Activated B cell treated with CpG ODN at 0.5 μM for 24 hours (primary cell): ENCODE measurements at regions not wholly inside any gene's neighbourhood (a gene's known extent, or its start where the extent isn't known, plus 50 kb on each side); places are given as distances from the start of the nearest gene placed in this dataset.

Experiments used
- ATAC-seq: fragments of 200-7000 bp; cut with Tn5 transposase; one replicate; pipeline ENCODE4 v1.10.0; 2021; ENCODE audit warnings: low read depth, mild to moderate bottlenecking, moderate library complexity
- CTCF ChIA-PET: fragments of 350-600 bp; sonication (Branson Sonifier 250); formaldehyde crosslinking; loops from one replicate; lab custom pipeline; 2021; ENCODE audit warnings: antibody characterized with exemption; lab: Charles Lee
- POLR2A ChIA-PET: fragments of 350-600 bp; sonication (Branson Sonifier 250); formaldehyde crosslinking; loops from one replicate; lab custom pipeline; 2021; ENCODE audit warnings: antibody characterized with exemption; lab: Charles Lee
- DNase-seq: peaks from one replicate; pipeline ENCODE4 v3.0.0; 2022
- H3K27ac Mint-ChIP-seq: one replicate; pipeline ENCODE4 v1.8.0; 2020; ENCODE audit warnings: mixed read lengths
- H3K27me3 Mint-ChIP-seq: one replicate; pipeline ENCODE4 v1.8.0; 2021; ENCODE audit warnings: mixed read lengths
- H3K36me3 Mint-ChIP-seq: one replicate; pipeline ENCODE4 v1.8.0; 2021; ENCODE audit warnings: low read depth, mixed read lengths
- H3K4me1 Mint-ChIP-seq: one replicate; pipeline ENCODE4 v1.8.0; 2021; ENCODE audit warnings: mixed read lengths
- H3K4me3 Mint-ChIP-seq: one replicate; pipeline ENCODE4 v1.8.0; 2020; ENCODE audit warnings: mild to moderate bottlenecking, mixed read lengths
- H3K9me3 Mint-ChIP-seq: one replicate; pipeline ENCODE4 v1.8.0; 2020; ENCODE audit warnings: mixed read lengths
- intact Hi-C: fragments of 100-400 bp; cut with micrococcal nuclease; formaldehyde crosslinking; loops from one replicate; pipeline ENCODE4 v1.15.1; 2024
- TF ChIP-seq, protein P1 (sequence below): fragments of 200-600 bp; IDR thresholded peaks from one replicate; pipeline ENCODE4 v1.8.0; 2022; ENCODE audit warnings: antibody characterized with exemption, mild to moderate bottlenecking

DNA sequence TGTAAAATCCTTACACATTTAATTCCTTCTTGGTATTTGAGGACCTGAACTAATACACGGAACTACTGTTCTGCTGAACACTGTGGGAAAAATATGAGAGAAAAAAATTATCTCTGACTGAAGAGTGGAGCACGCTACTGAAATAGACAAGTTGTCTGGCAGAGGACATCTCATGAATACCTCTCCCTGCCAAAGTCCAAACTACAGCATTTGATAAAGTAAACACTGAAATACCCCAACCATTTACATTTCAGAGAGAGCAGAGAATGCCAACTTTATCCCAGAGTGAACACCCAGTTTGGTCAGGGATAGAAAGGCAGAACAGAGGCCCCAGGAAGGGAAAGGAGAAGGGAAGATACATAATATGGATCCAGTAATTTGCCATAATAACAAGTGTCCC lies 920.7 kb downstream of the SQOR start:
- ChIA-PET CTCF (no interaction called here), POLR2A (no interaction called here)
- Mint-ChIP-seq H3K27ac (no peak overlapping the region), H3K9me3 (peaks cover 12% of the 10 kb centered on the region), H3K4me3 (no peak overlapping the region), H3K27me3 (no peaks in the 10 kb centered on the region), H3K4me1 (no peaks in the 10 kb centered on the region), H3K36me3 (no peaks in the 10 kb centered on the region)
- no peak for DNase-seq
- ATAC-seq = no peak
- TF ChIP-seq, protein P1, sequence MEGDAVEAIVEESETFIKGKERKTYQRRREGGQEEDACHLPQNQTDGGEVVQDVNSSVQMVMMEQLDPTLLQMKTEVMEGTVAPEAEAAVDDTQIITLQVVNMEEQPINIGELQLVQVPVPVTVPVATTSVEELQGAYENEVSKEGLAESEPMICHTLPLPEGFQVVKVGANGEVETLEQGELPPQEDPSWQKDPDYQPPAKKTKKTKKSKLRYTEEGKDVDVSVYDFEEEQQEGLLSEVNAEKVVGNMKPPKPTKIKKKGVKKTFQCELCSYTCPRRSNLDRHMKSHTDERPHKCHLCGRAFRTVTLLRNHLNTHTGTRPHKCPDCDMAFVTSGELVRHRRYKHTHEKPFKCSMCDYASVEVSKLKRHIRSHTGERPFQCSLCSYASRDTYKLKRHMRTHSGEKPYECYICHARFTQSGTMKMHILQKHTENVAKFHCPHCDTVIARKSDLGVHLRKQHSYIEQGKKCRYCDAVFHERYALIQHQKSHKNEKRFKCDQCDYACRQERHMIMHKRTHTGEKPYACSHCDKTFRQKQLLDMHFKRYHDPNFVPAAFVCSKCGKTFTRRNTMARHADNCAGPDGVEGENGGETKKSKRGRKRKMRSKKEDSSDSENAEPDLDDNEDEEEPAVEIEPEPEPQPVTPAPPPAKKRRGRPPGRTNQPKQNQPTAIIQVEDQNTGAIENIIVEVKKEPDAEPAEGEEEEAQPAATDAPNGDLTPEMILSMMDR = no peak
- intact Hi-C loops = no loop called here

DNA sequence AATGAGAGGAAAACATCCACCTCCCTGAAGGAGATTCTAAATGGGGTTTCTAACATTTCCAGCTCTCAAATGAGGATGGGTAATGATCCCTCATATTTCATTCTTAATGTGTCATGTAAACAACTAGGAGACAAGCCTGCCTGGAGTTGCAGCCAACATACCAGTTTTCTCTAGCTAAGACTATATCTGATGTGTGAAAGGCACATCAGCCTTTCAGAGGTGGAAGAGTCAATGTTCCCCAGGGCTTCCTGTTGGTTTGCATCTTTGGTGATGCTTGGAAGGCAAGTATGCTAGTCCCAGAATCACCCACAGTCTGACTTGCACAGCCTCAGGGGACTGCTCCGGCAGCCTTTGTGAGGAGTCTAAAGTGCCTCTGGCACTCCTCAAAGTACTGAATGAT lies 921.2 kb downstream of the SQOR start:
- Mint-ChIP-seq H3K4me3 (no peak overlapping the region), H3K4me1 (no peaks in the 10 kb centered on the region), H3K36me3 (no peaks in the 10 kb centered on the region), H3K9me3 (peaks cover 12% of the 10 kb centered on the region), H3K27me3 (no peaks in the 10 kb centered on the region), H3K27ac (no peak overlapping the region)
- intact Hi-C loops = no loop called here
- ATAC-seq = no peak
- CTCF ChIA-PET = no interaction called here
- TF ChIP-seq, protein P1 = no peak
- DNase-seq = no peak
- POLR2A ChIA-PET = no interaction called here

DNA sequence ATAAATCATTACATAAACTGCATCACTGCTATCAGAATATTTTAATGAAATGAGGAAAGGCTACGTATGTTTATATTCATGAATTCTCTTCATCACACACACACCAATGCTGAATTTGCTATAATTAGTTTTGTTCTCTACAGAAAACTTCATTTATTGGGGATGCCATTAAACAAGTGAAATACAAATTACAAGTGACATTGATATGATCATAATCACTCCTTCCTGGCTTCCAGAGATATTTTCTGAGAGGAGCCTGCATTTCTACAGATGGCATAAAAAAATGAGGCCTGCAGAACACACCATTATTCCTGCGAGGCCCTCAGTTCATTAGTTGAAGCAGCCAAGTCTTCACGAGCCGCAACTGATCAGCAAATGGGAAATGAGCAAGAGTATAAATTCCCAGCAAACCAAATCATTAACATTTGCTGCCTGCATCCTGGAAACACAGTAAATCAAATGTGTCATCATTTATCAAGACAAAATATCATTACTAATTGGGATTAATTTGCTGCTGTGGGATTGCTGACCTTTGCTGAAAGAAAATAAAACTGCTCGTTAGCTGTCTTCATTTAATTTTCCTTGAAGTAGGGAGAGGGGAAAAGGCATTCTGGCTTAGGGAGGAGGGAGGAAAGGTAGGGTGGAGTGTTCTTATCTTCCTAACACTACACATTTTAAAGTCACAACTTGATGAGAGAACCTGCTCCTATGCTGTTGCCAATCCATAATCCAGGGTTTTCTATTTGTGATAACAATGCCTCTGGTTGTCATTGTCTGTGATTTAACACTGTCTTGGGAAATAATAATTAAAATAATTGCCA lies 921.9 kb downstream of the SQOR start:
- Mint-ChIP-seq H3K27me3 (no peaks in the 10 kb centered on the region), H3K4me1 (no peaks in the 10 kb centered on the region), H3K4me3 (no peak overlapping the region), H3K27ac (no peak overlapping the region), H3K36me3 (no peaks in the 10 kb centered on the region), H3K9me3 (peaks cover 12% of the 10 kb centered on the region)
- TF ChIP-seq, protein P1 = no peak
- ATAC-seq = no peak
- no peak for DNase-seq
- intact Hi-C loops = no loop called here
- ChIA-PET CTCF (no interaction called here), POLR2A (no interaction called here)

DNA sequence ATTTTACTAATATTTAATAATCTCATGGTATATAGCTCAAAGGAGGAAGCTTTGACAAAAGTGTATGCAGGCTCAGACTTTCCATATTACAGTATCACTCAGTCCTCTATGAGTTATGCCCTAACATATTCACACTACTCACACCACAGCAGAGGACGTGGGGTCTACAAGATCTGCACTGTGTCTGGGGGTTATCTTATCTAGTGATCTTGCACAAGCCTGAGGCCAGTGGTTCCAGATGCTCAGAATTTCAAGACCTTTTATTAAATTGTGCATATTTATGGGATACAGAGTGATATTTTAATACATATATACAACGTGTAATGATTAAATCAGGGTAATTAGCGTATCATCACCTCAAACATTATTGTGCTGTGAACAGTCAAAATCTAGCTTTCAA lies 933.1 kb downstream of the SQOR start:
- Mint-ChIP-seq H3K4me1 (no peaks in the 10 kb centered on the region), H3K27me3 (no peaks in the 10 kb centered on the region), H3K9me3 (peaks cover 2% of the 10 kb centered on the region), H3K36me3 (no peaks in the 10 kb centered on the region), H3K4me3 (no peak overlapping the region), H3K27ac (no peak overlapping the region)
- DNase-seq (no peak), ATAC-seq (no peak)
- TF ChIP-seq, protein P1 = no peak
- intact Hi-C loops = no loop called here
- POLR2A ChIA-PET = no interaction called here
- CTCF ChIA-PET = no interaction called here

DNA sequence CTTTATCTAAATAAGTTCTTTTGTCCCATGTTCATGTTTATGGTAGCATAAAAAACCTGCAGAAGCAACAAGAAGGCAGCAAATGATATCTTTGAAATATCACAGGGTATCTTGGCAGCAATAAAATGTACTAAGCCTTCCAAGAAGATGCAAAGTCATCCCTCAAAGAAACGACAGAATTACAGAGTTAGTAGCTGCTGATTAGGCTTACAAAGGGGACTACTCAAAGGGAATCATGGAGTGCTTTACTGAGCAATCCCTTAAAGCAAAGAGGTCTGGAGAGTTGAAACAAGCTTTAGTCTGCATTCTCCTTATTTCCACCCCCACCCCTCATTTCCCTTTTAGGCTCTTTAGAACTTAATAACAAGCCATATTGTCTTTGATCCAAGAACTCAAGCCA lies 935.0 kb downstream of the SQOR start:
- Mint-ChIP-seq H3K9me3 (no peaks in the 10 kb centered on the region), H3K36me3 (no peaks in the 10 kb centered on the region), H3K4me1 (no peaks in the 10 kb centered on the region), H3K27me3 (no peaks in the 10 kb centered on the region), H3K4me3 (no peak overlapping the region), H3K27ac (no peak overlapping the region)
- no peak for ATAC-seq
- no peak for DNase-seq
- POLR2A ChIA-PET = no interaction called here
- intact Hi-C loops = no loop called here
- TF ChIP-seq, protein P1 = no peak
- CTCF ChIA-PET = no interaction called here
